A549 (cell line): ENCODE measurements at regions not wholly inside any gene's neighbourhood (a gene's known extent, or its start where the extent isn't known, plus 50 kb on each side); places are given as distances from the start of the nearest gene placed in this dataset.
A peak's percentile ranks its signal among the peaks of the same experiment; 100 is the strongest.

Experiments used
- ATAC-seq, 2 experiments: fragments of 200-7000 bp in 1 of 2; fragments of >200 bp in 1 of 2; cut with Nextera tagmentation in 1 of 2; cut with Tn5 transposase in 1 of 2; 3 replicates each; pipeline versions ENCODE4 v1.8.0 to v1.9.1; 2018 to 2020; ENCODE audit warnings: mild to moderate bottlenecking in 1 of 2, moderate library complexity in 1 of 2
- CTCF ChIA-PET: fragments of 300-600 bp; sonication (Branson Sonifier 250); formaldehyde crosslinking; extraction: SDS; loops from one replicate; lab custom pipeline; 2021; ENCODE audit warnings: antibody characterized with exemption, inconsistent platforms; lab: Yijun Ruan, JAX
- POLR2A ChIA-PET: fragments of 350-600 bp; formaldehyde crosslinking; extraction: SDS; loops from one replicate; lab custom pipeline; 2021; ENCODE audit warnings: antibody characterized with exemption, inconsistent platforms; lab: Yijun Ruan, JAX
- DNase-seq, 2 experiments: peaks; one replicate each; pipeline versions ENCODE4 v3.0.0 to v3.0.0-alpha.2; 2011 to 2016; ENCODE audit warnings: low read depth in 1 of 2, low spot score in 1 of 2
- FAIRE-seq: peaks from 2 replicates; lab custom pipeline; 2011; peaks lifted over from hg19 to GRCh38; lab: Jason Lieb, UNC
- H3K27ac ChIP-seq, 2 experiments: fragments of >200 bp; sonication (Bioruptor Twin); formaldehyde crosslinking; 3 replicates each; pipeline ENCODE4 v1.5.1; 2016 to 2017
- H3K4me1 ChIP-seq: fragments of >200 bp; sonication (Bioruptor Twin); formaldehyde crosslinking; 3 replicates; pipeline ENCODE4 v1.6.1; 2016
- H3K4me2 ChIP-seq: fragments of >200 bp; sonication (Bioruptor Twin); formaldehyde crosslinking; 3 replicates; pipeline ENCODE4 v1.6.1; 2016
- H3K4me3 ChIP-seq: fragments of >200 bp; sonication (Bioruptor Twin); formaldehyde crosslinking; 3 replicates; pipeline ENCODE4 v1.5.1; 2016
- H3K9me3 ChIP-seq: fragments of >200 bp; sonication (Bioruptor Twin); formaldehyde crosslinking; 3 replicates; pipeline ENCODE4 v1.6.1; 2016
- ATOH8 ChIP-seq: fragments of 250-450 bp; sonication (Bioruptor Pico); IDR thresholded peaks from 2 replicates; pipeline ENCODE4 v1.5.0; 2020; ENCODE audit warnings: low read depth, mild to moderate bottlenecking, moderate library complexity
- BHLHE40 ChIP-seq: IDR thresholded peaks from 2 replicates; pipeline ENCODE4 v1.6.1; 2012; ENCODE audit warnings: low read depth, low read length, inconsistent platforms
- CBX2 ChIP-seq: fragments of 200-600 bp; sonication (generic); IDR thresholded peaks from 2 replicates; pipeline ENCODE4 v1.6.1; 2016; ENCODE audit warnings: low read depth, mild to moderate bottlenecking, borderline replicate concordance
- CEBPB ChIP-seq, 2 experiments: fragments of >200 bp in 1 of 2; sonication (Bioruptor Twin) in 1 of 2; formaldehyde crosslinking in 1 of 2; IDR thresholded peaks; 2 replicates each; pipeline ENCODE4 v1.6.1; 2012 to 2016
- CHD4 ChIP-seq: fragments of 200-600 bp; sonication (generic); IDR thresholded peaks from 2 replicates; pipeline ENCODE4 v1.6.1; 2016; ENCODE audit warnings: antibody characterized with exemption, mild to moderate bottlenecking, borderline replicate concordance
- EHF ChIP-seq: fragments of 250-450 bp; sonication (Bioruptor Pico); IDR thresholded peaks from 2 replicates; pipeline ENCODE4 v1.5.0; 2020; ENCODE audit warnings: mild to moderate bottlenecking
- ELK1 ChIP-seq: fragments of 150-350 bp; IDR thresholded peaks from 2 replicates; pipeline ENCODE4 v1.6.1; 2014; ENCODE audit warnings: low read depth, mild to moderate bottlenecking, low read length
- FOSL2 ChIP-seq, 2 experiments: fragments of 450-650 bp in 1 of 2; fragments of >200 bp in 1 of 2; sonication (Bioruptor Twin) in 1 of 2; formaldehyde crosslinking; IDR thresholded peaks; 2 replicates each; pipeline versions ENCODE4 v1.5.0 to v1.6.1; 2016 to 2020; ENCODE audit warnings: mild to moderate bottlenecking in 1 of 2, moderate library complexity in 1 of 2
- FOXS1 ChIP-seq: fragments of 250-450 bp; sonication (Bioruptor Pico); IDR thresholded peaks from 2 replicates; pipeline ENCODE4 v1.5.0; 2020; ENCODE audit warnings: mild to moderate bottlenecking, moderate library complexity
- GATA3 ChIP-seq: IDR thresholded peaks from 2 replicates; pipeline ENCODE4 v1.6.1; 2012; ENCODE audit warnings: borderline replicate concordance
- HDAC2 ChIP-seq: fragments of 200-600 bp; sonication (generic); IDR thresholded peaks from 2 replicates; pipeline ENCODE4 v1.6.1; 2016
- HEYL ChIP-seq: fragments of 250-450 bp; sonication (Bioruptor Pico); IDR thresholded peaks from 2 replicates; pipeline ENCODE4 v1.8.0; 2021; ENCODE audit warnings: mild to moderate bottlenecking, moderate library complexity
- HOXA7 ChIP-seq: fragments of 250-450 bp; sonication (Bioruptor Pico); IDR thresholded peaks from 2 replicates; pipeline ENCODE4 v1.5.0; 2020; ENCODE audit warnings: mild to moderate bottlenecking, moderate library complexity
- JUNB ChIP-seq: fragments of >200 bp; sonication (Bioruptor Twin); formaldehyde crosslinking; IDR thresholded peaks from 2 replicates; pipeline ENCODE4 v1.6.1; 2016
- MAFK ChIP-seq: fragments of 450-650 bp; IDR thresholded peaks from 2 replicates; pipeline ENCODE4 v1.6.1; 2014; ENCODE audit not compliant: partially characterized antibody
- MAX ChIP-seq: IDR thresholded peaks from 2 replicates; pipeline ENCODE4 v1.6.1; 2012
- MAZ ChIP-seq: fragments of 150-350 bp; IDR thresholded peaks from 2 replicates; pipeline ENCODE4 v1.6.1; 2014; ENCODE audit warnings: antibody characterized with exemption, low read depth, low read length, borderline replicate concordance
- MYC ChIP-seq: IDR thresholded peaks from 2 replicates; pipeline ENCODE4 v1.6.1; 2012; ENCODE audit warnings: mild to moderate bottlenecking, inconsistent platforms, low read length, improper control_type of control experiment, borderline replicate concordance
- NFE2L2 ChIP-seq: fragments of 150-350 bp; conservative IDR thresholded peaks from 2 replicates; pipeline ENCODE4 v1.6.1; 2014; ENCODE audit warnings: low read length
- POLR2A ChIP-seq: IDR thresholded peaks from 2 replicates; pipeline ENCODE4 v1.6.1; 2012; ENCODE audit warnings: mild to moderate bottlenecking, low read length
- POLR2AphosphoS2 ChIP-seq: conservative IDR thresholded peaks from 2 replicates; pipeline ENCODE4 v1.6.1; 2012; ENCODE audit warnings: low read length, improper control_type of control experiment, inconsistent platforms
- RCOR1 ChIP-seq: fragments of 150-350 bp; IDR thresholded peaks from 2 replicates; pipeline ENCODE4 v1.6.1; 2014; ENCODE audit warnings: antibody characterized with exemption, low read length, low read depth
- RFX5 ChIP-seq: fragments of 450-650 bp; IDR thresholded peaks from 2 replicates; pipeline ENCODE4 v1.7.1; 2014; ENCODE audit warnings: antibody characterized with exemption, mild to moderate bottlenecking, moderate library complexity
- USF2 ChIP-seq: fragments of 450-650 bp; IDR thresholded peaks from 2 replicates; pipeline ENCODE4 v1.6.1; 2014; ENCODE audit warnings: antibody characterized with exemption
- ZC3H11A ChIP-seq: fragments of 450-650 bp; IDR thresholded peaks from 2 replicates; pipeline ENCODE4 v1.6.1; 2014; ENCODE audit warnings: antibody characterized with exemption, mild to moderate bottlenecking
- WGBS: methylation state at CpG from one replicate; pipeline ENCODE4 v1.1.6; 2017; ENCODE audit errors: missing lambda C conversion rate; 5-methylcytosine and 5-hydroxymethylcytosine counted together

- TF ChIP-seq FOSL2 (IDR thresholded peaks at IDR 0.05) (no peak), FOSL2 (CRISPR knock-in tag; IDR thresholded peaks at IDR 0.05) (no peak), JUNB (no peak), USF2 (no peak), GATA3 (no peak), MAZ (no peak), CHD4 (no peak), HOXA7 (CRISPR knock-in tag) (no peak)
Observed at GRCh38 chr12:19615384-19615725, 176.1 kb downstream of the AEBP2 start (continued).

- H3K27ac ChIP-seq, result no peak overlapping the region
- DNase-seq (no peak), FAIRE-seq (no peak), ATAC-seq (no peak)
- no peak overlapping the region for H3K4me3 ChIP-seq
- no peaks in the 10 kb centered on the region; the same call in 2 of the 3 replicates for H3K9me3 ChIP-seq
- TF ChIP-seq MAZ, result no peak
- TF ChIP-seq MYC, result no peak
- no peak for TF ChIP-seq MAFK
- TF ChIP-seq HDAC2, result no peak
- TF ChIP-seq CBX2, result no peak
- TF ChIP-seq CEBPB (IDR thresholded peaks at IDR 0.05), result no peak
- TF ChIP-seq POLR2AphosphoS2, result no peak
- no peak for TF ChIP-seq JUNB
- no peak for TF ChIP-seq ELK1
- TF ChIP-seq ZC3H11A, result no peak
- no peak for TF ChIP-seq RCOR1
- TF ChIP-seq RFX5, result no peak
- no peak for TF ChIP-seq EHF (CRISPR knock-in tag)
- TF ChIP-seq HEYL (CRISPR knock-in tag), result no peak
- no peak for TF ChIP-seq ATOH8 (CRISPR knock-in tag)
- WGBS, result 87% methylated on average over 15 of the region's 15 CpGs
- POLR2A ChIA-PET, result no interaction called here
- peaks cover 11% of the 10 kb centered on the region for H3K4me1 ChIP-seq
- CTCF ChIA-PET, result no interaction called here
- no peak overlapping the region for H3K4me2 ChIP-seq
Observed at GRCh38 chr12:19616781-19617180, 177.5 kb downstream of the AEBP2 start.

- ChIA-PET POLR2A (no interaction called here), CTCF (interaction anchor here (0.5 kb wide), 1 partner anchor 1818 kb away, joined by 3 read pairs; no protein-coding TSS in a partner anchor)
- H3K4me1 ChIP-seq, result peaks cover 11% of the 10 kb centered on the region
- peak overlapping the region; percentile 56 for H3K4me2 ChIP-seq
- ATAC-seq (peak; percentile 86 to 95), FAIRE-seq (peak; percentile 32), DNase-seq (peak; percentile 61 to 91)
- H3K27ac ChIP-seq, result peak overlapping the region; percentile 50 to 75; a peak in 4 of 6 replicates
- H3K4me3 ChIP-seq, result no peak overlapping the region
- WGBS, result 30% methylated on average over 7 of the region's 7 CpGs
- no peaks in the 10 kb centered on the region for H3K9me3 ChIP-seq
- TF ChIP-seq MAX (peak; percentile 78), FOXS1 (0 out of 2 replicates have a peak, but pooled peaks have one; percentile 61), BHLHE40 (no peak), MAFK (peak; percentile 68), NFE2L2 (peak; percentile 66), POLR2A (no peak)
Observed at GRCh38 chr12:19620222-19620621, 180.9 kb downstream of the AEBP2 start.
